OCI-LY7 (cell line): ENCODE measurements at regions not wholly inside any gene's neighbourhood (a gene's known extent, or its start where the extent isn't known, plus 50 kb on each side); places are given as distances from the start of the nearest gene placed in this dataset.

ENCODE experiments used
- EZH2phosphoT487 ChIP-seq: fragments of 200-600 bp; sonication (generic); IDR thresholded peaks from 2 replicates; pipeline ENCODE4 v1.6.1; 2018; ENCODE audit warnings: low read depth, borderline replicate concordance, mild to moderate bottlenecking, mixed run types, antibody characterized with exemption, low read length, moderate library complexity, mixed read lengths
- TF ChIP-seq, protein P1 (sequence below): fragments of 200-600 bp; sonication (generic); conservative IDR thresholded peaks from 2 replicates; pipeline ENCODE4 v1.5.1; 2014; ENCODE audit warnings: mild to moderate bottlenecking, antibody characterized with exemption, low read length, moderate library complexity, mixed read lengths

DNA sequence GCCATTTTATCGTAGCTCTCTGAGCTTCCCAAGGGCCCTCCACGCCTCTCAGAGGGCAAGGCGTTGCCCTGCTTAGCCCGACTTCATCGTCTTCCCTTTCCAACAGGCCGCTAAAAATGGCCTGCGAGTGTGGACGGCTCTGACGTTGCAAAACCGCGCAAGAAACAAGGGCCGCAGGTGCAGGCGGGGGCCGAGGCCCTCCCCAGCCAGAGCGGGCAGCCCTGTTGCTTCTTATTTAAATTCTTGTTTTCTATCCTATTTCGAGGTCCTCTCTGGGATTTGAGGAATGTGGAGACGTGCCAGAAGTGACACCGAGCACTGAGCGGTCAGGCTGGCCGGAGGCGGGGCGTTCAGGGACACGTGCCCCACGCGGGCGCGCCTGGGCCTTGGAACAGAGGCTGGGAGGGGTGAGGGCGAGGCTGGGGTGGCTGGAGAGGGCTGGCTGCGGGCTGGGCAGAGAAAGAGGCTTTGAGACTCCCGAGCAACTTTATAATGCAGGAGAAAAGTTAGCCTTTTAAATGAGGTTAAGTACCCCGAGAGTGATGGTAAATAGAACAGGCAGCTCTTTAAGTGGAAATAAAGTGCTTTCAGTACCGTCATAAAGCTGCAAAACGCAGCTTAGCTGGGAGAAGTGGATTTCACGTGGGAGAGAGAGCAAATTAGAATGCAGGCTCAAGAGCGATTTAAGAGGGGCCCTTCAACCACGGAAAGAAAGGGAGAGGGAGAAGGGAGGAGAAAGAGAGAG lies 243.6 kb downstream of the AUH start:
- TF ChIP-seq, protein P1, sequence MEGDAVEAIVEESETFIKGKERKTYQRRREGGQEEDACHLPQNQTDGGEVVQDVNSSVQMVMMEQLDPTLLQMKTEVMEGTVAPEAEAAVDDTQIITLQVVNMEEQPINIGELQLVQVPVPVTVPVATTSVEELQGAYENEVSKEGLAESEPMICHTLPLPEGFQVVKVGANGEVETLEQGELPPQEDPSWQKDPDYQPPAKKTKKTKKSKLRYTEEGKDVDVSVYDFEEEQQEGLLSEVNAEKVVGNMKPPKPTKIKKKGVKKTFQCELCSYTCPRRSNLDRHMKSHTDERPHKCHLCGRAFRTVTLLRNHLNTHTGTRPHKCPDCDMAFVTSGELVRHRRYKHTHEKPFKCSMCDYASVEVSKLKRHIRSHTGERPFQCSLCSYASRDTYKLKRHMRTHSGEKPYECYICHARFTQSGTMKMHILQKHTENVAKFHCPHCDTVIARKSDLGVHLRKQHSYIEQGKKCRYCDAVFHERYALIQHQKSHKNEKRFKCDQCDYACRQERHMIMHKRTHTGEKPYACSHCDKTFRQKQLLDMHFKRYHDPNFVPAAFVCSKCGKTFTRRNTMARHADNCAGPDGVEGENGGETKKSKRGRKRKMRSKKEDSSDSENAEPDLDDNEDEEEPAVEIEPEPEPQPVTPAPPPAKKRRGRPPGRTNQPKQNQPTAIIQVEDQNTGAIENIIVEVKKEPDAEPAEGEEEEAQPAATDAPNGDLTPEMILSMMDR, result no peak
- no peak for TF ChIP-seq EZH2phosphoT487
